ENCODE measurements at regions not wholly inside any gene's neighbourhood (a gene's known extent, or its start where the extent isn't known, plus 50 kb on each side); places are given as distances from the start of the nearest gene placed in this dataset.

GRCh38 chr2:123566291-123566946 lies 458.7 kb upstream of the CNTNAP5 start:
- TF ChIP-seq CTCF (conservative IDR thresholded peaks at IDR 0.05 in 1 of 2, IDR thresholded peaks at IDR 0.05 in 1 of 2; ENCODE audit: extremely low read depth in 1 of 2, insufficient read depth in 1 of 2, low read depth in 1 of 2, low read length in 2 of 2) (no peak), EZH2 (IDR thresholded peaks at IDR 0.05; ENCODE audit: borderline replicate concordance, low read length) (no peak)
